Endothelial cell of umbilical vein (primary cell): ENCODE measurements at regions not wholly inside any gene's neighbourhood (a gene's known extent, or its start where the extent isn't known, plus 50 kb on each side); places are given as distances from the start of the nearest gene placed in this dataset.

Source experiments
- BruUV-seq: library from RNA; stranded (reverse); fragments of 400-500 nt; replicated peaks from 2 replicates; lab custom pipeline; 2021; lab: Mats Ljungman, UMichigan
- CTCF ChIA-PET: fragments of 300-600, 350-600 bp; sonication (Branson Sonifier 250); formaldehyde crosslinking; loops from one replicate; lab custom pipeline; 2021; ENCODE audit warnings: antibody characterized with exemption, inconsistent platforms; lab: Charles Lee
- POLR2A ChIA-PET: fragments of 300-600, 350-600 bp; sonication (Branson Sonifier 250); formaldehyde crosslinking; loops from one replicate; lab custom pipeline; 2021; ENCODE audit warnings: antibody characterized with exemption, inconsistent platforms; lab: Charles Lee
- DNase-seq: peaks from one replicate; pipeline ENCODE4 v3.0.0-alpha.2; 2011; ENCODE audit warnings: low read depth, low spot score
- FAIRE-seq: peaks from 2 replicates; lab custom pipeline; 2011; peaks lifted over from hg19 to GRCh38; lab: Jason Lieb, UNC
- H2AFZ ChIP-seq: 2 replicates; pipeline ENCODE4 v1.6.0; 2012; ENCODE audit warnings: low read depth, low read length, control low read depth, inconsistent platforms
- H3K27ac ChIP-seq: 2 replicates; pipeline ENCODE4 v1.5.1; 2011; ENCODE audit warnings: low read depth, mild to moderate bottlenecking, control low read depth, low read length, moderate library complexity; ENCODE audit not compliant: insufficient read depth
- H3K27me3 ChIP-seq, 2 experiments: 2 replicates each; pipeline versions ENCODE4 v1.6.0 to v1.6.1; 2011; ENCODE audit warnings: low read length in 2 of 2, mixed read lengths in 1 of 2; ENCODE audit not compliant: control insufficient read depth in 2 of 2, insufficient read depth in 2 of 2
- H3K36me3 ChIP-seq, 2 experiments: 2 replicates in 1 of 2; 3 replicates in 1 of 2; pipeline ENCODE4 v1.5.1; 2011; ENCODE audit warnings: low read length in 2 of 2, mild to moderate bottlenecking in 1 of 2, moderate library complexity in 1 of 2; ENCODE audit not compliant: control insufficient read depth in 2 of 2, insufficient read depth in 2 of 2; ENCODE audit errors: extremely low read depth in 1 of 2
- H3K4me1 ChIP-seq: 3 replicates; pipeline ENCODE4 v1.5.1; 2011; ENCODE audit warnings: mild to moderate bottlenecking, low read length; ENCODE audit not compliant: control insufficient read depth, insufficient read depth; ENCODE audit errors: extremely low read depth
- H3K4me2 ChIP-seq: 2 replicates; pipeline ENCODE4 v1.6.1; 2011; ENCODE audit warnings: low read length, control low read depth, mixed read lengths; ENCODE audit not compliant: insufficient read depth
- H3K4me3 ChIP-seq, 3 experiments: fragments of 200-600 bp in 1 of 3; sonication (generic), shearing (Covaris generic) in 1 of 3; replicated peaks in 1 of 3; 2 replicates each; pipeline ENCODE4 v1.5.1; 2011 to 2016; ENCODE audit warnings: control low read depth in 3 of 3, low read length in 3 of 3, mild to moderate bottlenecking in 2 of 3, inconsistent platforms in 1 of 3, low read depth in 1 of 3, moderate library complexity in 1 of 3; ENCODE audit not compliant: insufficient read depth in 1 of 3
- H3K79me2 ChIP-seq: 2 replicates; pipeline ENCODE4 v1.6.0; 2012; ENCODE audit warnings: low read length, inconsistent platforms; ENCODE audit not compliant: control insufficient read depth, insufficient read depth
- H3K9ac ChIP-seq: replicated peaks from 2 replicates; pipeline ENCODE3; 2011; ENCODE audit warnings: low read length, control low read depth; ENCODE audit not compliant: insufficient read depth; ENCODE audit errors: extremely low read depth
- H3K9me1 ChIP-seq: replicated peaks from 3 replicates; pipeline ENCODE4 v1.6.0; 2011; ENCODE audit warnings: mild to moderate bottlenecking, low read length; ENCODE audit not compliant: control insufficient read depth, insufficient read depth; ENCODE audit errors: extremely low read depth
- H3K9me3 ChIP-seq: replicated peaks from 2 replicates; pipeline ENCODE4 v1.5.1; 2012; ENCODE audit warnings: low read length, inconsistent platforms; ENCODE audit not compliant: control insufficient read depth, insufficient read depth
- H4K20me1 ChIP-seq: replicated peaks from 2 replicates; pipeline ENCODE3; 2011; ENCODE audit warnings: mild to moderate bottlenecking, low read length; ENCODE audit not compliant: control insufficient read depth, insufficient read depth; ENCODE audit errors: extremely low read depth
- FOS ChIP-seq: IDR thresholded peaks from 2 replicates; pipeline ENCODE4 v1.6.1; 2011; ENCODE audit warnings: mild to moderate bottlenecking, low read length, moderate library complexity, borderline replicate concordance; ENCODE audit not compliant: insufficient read depth
- GATA2 ChIP-seq: IDR thresholded peaks from 2 replicates; pipeline ENCODE4 v1.7.0; 2011; ENCODE audit warnings: low read depth, mild to moderate bottlenecking, moderate library complexity, mixed read lengths, low read length; ENCODE audit not compliant: insufficient read length, insufficient read depth
- MAX ChIP-seq: IDR thresholded peaks from 2 replicates; pipeline ENCODE4 v1.6.1; 2011; ENCODE audit not compliant: insufficient read depth, insufficient read length
- MYC ChIP-seq: IDR thresholded peaks from one replicate; pipeline ENCODE4 v1.6.1; 2011; ENCODE audit warnings: mild to moderate bottlenecking, low read depth, low read length
- POLR2A ChIP-seq: IDR thresholded peaks from 2 replicates; pipeline ENCODE4 v1.6.1; 2012; ENCODE audit warnings: low read depth, mild to moderate bottlenecking, control low read depth, low read length
- POLR2AphosphoS5 ChIP-seq: IDR thresholded peaks from 2 replicates; pipeline ENCODE4 v1.6.1; 2012; ENCODE audit warnings: low read depth, mild to moderate bottlenecking, control low read depth, low read length, moderate library complexity; ENCODE audit not compliant: insufficient read depth
- dilution Hi-C: fragments of 300-500 bp; cut with MboI; formaldehyde crosslinking; loops from one replicate; pipeline ENCODE4 v1.15.0; 2019; ENCODE audit warnings: low sequenced_read_pairs; ENCODE audit not compliant: extremely low pct_ligation_motif_present
- intact Hi-C: fragments of 100-400 bp; cut with micrococcal nuclease; formaldehyde crosslinking; loops from one replicate; pipeline ENCODE4 v1.10.0; 2022
- TF ChIP-seq, protein P1 (sequence below), 2 donors: IDR thresholded peaks; 1 replicate in 1 of 2; 2 replicates in 1 of 2; pipeline ENCODE4 v1.5.1; 2011; ENCODE audit warnings: low read length in 2 of 2, mild to moderate bottlenecking in 2 of 2, moderate library complexity in 2 of 2, control low read depth in 1 of 2, inconsistent platforms in 1 of 2, low read depth in 1 of 2; ENCODE audit not compliant: insufficient read depth in 1 of 2; ENCODE audit errors: extremely low read depth in 1 of 2

DNA sequence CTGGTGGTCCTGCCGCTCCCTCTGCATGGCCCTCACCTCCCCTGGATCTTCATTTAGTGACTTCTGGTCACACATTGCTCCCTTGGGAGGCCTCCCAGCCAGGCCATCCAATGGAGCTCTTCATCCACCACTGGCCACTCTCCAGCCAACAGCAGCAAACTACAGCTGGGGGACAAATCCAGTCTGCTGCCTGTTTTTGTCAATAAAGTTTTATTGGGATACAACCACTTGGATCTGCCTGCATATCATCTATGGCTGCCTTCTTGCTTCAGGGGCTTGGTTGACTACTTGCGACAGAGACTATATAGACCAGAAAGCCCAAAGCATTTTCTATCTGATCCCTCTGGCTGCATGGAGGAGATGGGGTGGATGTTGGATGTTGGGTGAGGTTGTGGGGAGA, 156.6 kb upstream of the SULF2 start:
- Histone ChIP-seq H3K27ac (no peak overlapping the region), H3K27me3 (peaks cover 0 to 7% of the 10 kb centered on the region in 2 experiments), H3K9me3 (no peaks in the 10 kb centered on the region), H3K9ac (no peak overlapping the region), H3K36me3 (no peaks in the 10 kb centered on the region), H3K4me3 (no peak overlapping the region), H4K20me1 (no peaks in the 10 kb centered on the region), H3K4me1 (no peaks in the 10 kb centered on the region), H3K4me2 (no peak overlapping the region), H3K79me2 (no peaks in the 10 kb centered on the region), H3K9me1 (no peaks in the 10 kb centered on the region), H2AFZ (no peak overlapping the region)
- TF ChIP-seq FOS (no peak), POLR2AphosphoS5 (no peak), GATA2 (no peak), POLR2A (no peak), MYC (no peak), MAX (no peak)
- TF ChIP-seq, protein P1, sequence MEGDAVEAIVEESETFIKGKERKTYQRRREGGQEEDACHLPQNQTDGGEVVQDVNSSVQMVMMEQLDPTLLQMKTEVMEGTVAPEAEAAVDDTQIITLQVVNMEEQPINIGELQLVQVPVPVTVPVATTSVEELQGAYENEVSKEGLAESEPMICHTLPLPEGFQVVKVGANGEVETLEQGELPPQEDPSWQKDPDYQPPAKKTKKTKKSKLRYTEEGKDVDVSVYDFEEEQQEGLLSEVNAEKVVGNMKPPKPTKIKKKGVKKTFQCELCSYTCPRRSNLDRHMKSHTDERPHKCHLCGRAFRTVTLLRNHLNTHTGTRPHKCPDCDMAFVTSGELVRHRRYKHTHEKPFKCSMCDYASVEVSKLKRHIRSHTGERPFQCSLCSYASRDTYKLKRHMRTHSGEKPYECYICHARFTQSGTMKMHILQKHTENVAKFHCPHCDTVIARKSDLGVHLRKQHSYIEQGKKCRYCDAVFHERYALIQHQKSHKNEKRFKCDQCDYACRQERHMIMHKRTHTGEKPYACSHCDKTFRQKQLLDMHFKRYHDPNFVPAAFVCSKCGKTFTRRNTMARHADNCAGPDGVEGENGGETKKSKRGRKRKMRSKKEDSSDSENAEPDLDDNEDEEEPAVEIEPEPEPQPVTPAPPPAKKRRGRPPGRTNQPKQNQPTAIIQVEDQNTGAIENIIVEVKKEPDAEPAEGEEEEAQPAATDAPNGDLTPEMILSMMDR (IDR thresholded peaks at IDR 0.05; ENCODE audit: extremely low read depth in 1 of 2, insufficient read depth in 1 of 2, low read depth in 1 of 2, low read length in 2 of 2) = no peak
- no peak for DNase-seq
- CTCF ChIA-PET = no interaction called here
- FAIRE-seq = no peak
- POLR2A ChIA-PET = no interaction called here
- intact Hi-C loops = no loop called here
- dilution Hi-C loops = no loop called here
- BruUV-seq = no TSS peak
